Forelimb muscle (tissue), 1 donor: ENCODE measurements at regions not wholly inside any gene's neighbourhood (a gene's known extent, or its start where the extent isn't known, plus 50 kb on each side); places are given as distances from the start of the nearest gene placed in this dataset.

ENCODE experiments used
- DNase-seq: peaks from one replicate; pipeline ENCODE4 v3.0.0-alpha.2; 2013; ENCODE audit warnings: low read depth

GRCh38 chr11:40062616-40063015 is 1396.8 kb downstream of the LRRC4C start:
- DNase-seq = no peak

- DNase-seq = no peak
Observed at GRCh38 chr11:40061221-40061620, 1398.2 kb downstream of the LRRC4C start.

GRCh38 chr11:40054631-40055030 is 1404.8 kb downstream of the LRRC4C start:
- DNase-seq = no peak

GRCh38 chr11:40045312-40045711 is 1414.1 kb downstream of the LRRC4C start:
- DNase-seq = no peak

- DNase-seq = no peak
Observed at GRCh38 chr11:40037005-40037404, 1422.4 kb downstream of the LRRC4C start.

GRCh38 chr11:40032331-40032730 is 1427.1 kb downstream of the LRRC4C start:
- DNase-seq = no peak

- DNase-seq = no peak
Observed at GRCh38 chr11:40030867-40031266, 1428.6 kb downstream of the LRRC4C start.

GRCh38 chr11:40029391-40029790 is 1430.1 kb downstream of the LRRC4C start:
- no peak for DNase-seq

GRCh38 chr11:40027720-40028119 is 1431.7 kb downstream of the LRRC4C start:
- no peak for DNase-seq

GRCh38 chr11:40023724-40024123 is 1435.7 kb downstream of the LRRC4C start:
- DNase-seq = no peak

- DNase-seq = no peak
Observed at GRCh38 chr11:40010011-40010410, 1449.4 kb downstream of the LRRC4C start.

- no peak for DNase-seq
Observed at GRCh38 chr11:39992551-39992950, 1466.9 kb downstream of the LRRC4C start.

GRCh38 chr11:39990421-39990831 is 1469.0 kb downstream of the LRRC4C start:
- DNase-seq = no peak

GRCh38 chr11:39975091-39975490 is 1484.4 kb downstream of the LRRC4C start:
- DNase-seq = no peak

GRCh38 chr11:39972461-39972860 is 1487.0 kb downstream of the LRRC4C start:
- DNase-seq = no peak

- DNase-seq = no peak
Observed at GRCh38 chr11:39971938-39972337, 1487.5 kb downstream of the LRRC4C start.

GRCh38 chr11:39968071-39968470 is 1491.4 kb downstream of the LRRC4C start:
- no peak for DNase-seq

- no peak for DNase-seq
Observed at GRCh38 chr11:39965701-39966100, 1493.8 kb downstream of the LRRC4C start.

- peak; percentile 32 for DNase-seq
Observed at GRCh38 chr11:39960206-39960605, 1499.2 kb downstream of the LRRC4C start.

- no peak for DNase-seq
Observed at GRCh38 chr11:39932966-39933365, 1526.5 kb downstream of the LRRC4C start.

- no peak for DNase-seq
Observed at GRCh38 chr11:39917256-39917655, 1542.2 kb downstream of the LRRC4C start.

GRCh38 chr11:39910087-39910486 is 1549.4 kb downstream of the LRRC4C start:
- no peak for DNase-seq

GRCh38 chr11:39860931-39861330 is 1598.5 kb downstream of the LRRC4C start:
- peak; percentile 22 for DNase-seq

GRCh38 chr11:39817241-39817640 is 1642.2 kb downstream of the LRRC4C start:
- DNase-seq = no peak

GRCh38 chr11:39810358-39810757 is 1649.1 kb downstream of the LRRC4C start:
- DNase-seq = no peak
